Dedifferentiated amniotic fluid mesenchymal stem cell (primary cell): ENCODE measurements at regions not wholly inside any gene's neighbourhood (a gene's known extent, or its start where the extent isn't known, plus 50 kb on each side); places are given as distances from the start of the nearest gene placed in this dataset.
"Not testable (repeated sequence)": the region's sequence is repeated elsewhere in the genome, so short reads cannot be mapped to it uniquely, and the experiment has no call there.

Source experiments
- DNase-seq: peaks from one replicate; pipeline ENCODE4 v3.0.0-alpha.2; 2016; ENCODE audit errors: extremely low spot score

- no peak for DNase-seq
Observed at GRCh38 chr5:143533978-143534760, 130.7 kb upstream of the NR3C1 start.

- no peak for DNase-seq
Observed at GRCh38 chr5:143533475-143533874, 130.0 kb upstream of the NR3C1 start.

GRCh38 chr5:143527808-143528207 lies 124.3 kb upstream of the NR3C1 start:
- no peak for DNase-seq

GRCh38 chr5:143525176-143525575 lies 121.7 kb upstream of the NR3C1 start:
- DNase-seq = no peak

- no peak for DNase-seq
Observed at GRCh38 chr5:143524338-143524945, 121.0 kb upstream of the NR3C1 start.

- no peak for DNase-seq
Observed at GRCh38 chr5:143521846-143522400, 118.4 kb upstream of the NR3C1 start.

GRCh38 chr5:143521141-143521540 lies 117.7 kb upstream of the NR3C1 start:
- no peak for DNase-seq

- not testable (repeated sequence) for DNase-seq
Observed at GRCh38 chr5:143519215-143519614, 115.7 kb upstream of the NR3C1 start.

GRCh38 chr5:143517824-143518223 lies 114.3 kb upstream of the NR3C1 start:
- not testable (repeated sequence) for DNase-seq

- no peak for DNase-seq
Observed at GRCh38 chr5:143516249-143516648, 112.8 kb upstream of the NR3C1 start.

- DNase-seq = no peak
Observed at GRCh38 chr5:143515829-143516228, 112.3 kb upstream of the NR3C1 start.

GRCh38 chr5:143514616-143515335 lies 111.3 kb upstream of the NR3C1 start:
- peak; percentile 44 for DNase-seq

- no peak for DNase-seq
Observed at GRCh38 chr5:143513720-143514119, 110.2 kb upstream of the NR3C1 start.

- no peak for DNase-seq
Observed at GRCh38 chr5:143511736-143512135, 108.2 kb upstream of the NR3C1 start.

- DNase-seq = no peak
Observed at GRCh38 chr5:143509758-143510221, 106.3 kb upstream of the NR3C1 start.

GRCh38 chr5:143506836-143507552 lies 103.5 kb upstream of the NR3C1 start:
- DNase-seq = peak; percentile 89

- no peak for DNase-seq
Observed at GRCh38 chr5:143505934-143506333, 102.4 kb upstream of the NR3C1 start.

- no peak for DNase-seq
Observed at GRCh38 chr5:143505354-143505753, 101.9 kb upstream of the NR3C1 start.

GRCh38 chr5:143501310-143502044 lies 98.0 kb upstream of the NR3C1 start:
- DNase-seq = peak; percentile 35

- no peak for DNase-seq
Observed at GRCh38 chr5:143499480-143500114, 96.1 kb upstream of the NR3C1 start.
